ENCODE measurements at regions not wholly inside any gene's neighbourhood (a gene's known extent, or its start where the extent isn't known, plus 50 kb on each side); places are given as distances from the start of the nearest gene placed in this dataset.

- no peak for DNase-seq (ENCODE audit: extremely low read depth in 1 of 2, low read depth in 1 of 2)
Measured at GRCh38 chr1:98427664-98428063, 233.9 kb upstream of the SNX7 start.

- no peak for DNase-seq (ENCODE audit: extremely low read depth in 1 of 2, low read depth in 1 of 2)
Measured at GRCh38 chr1:98426092-98426491, 235.4 kb upstream of the SNX7 start.

DNA sequence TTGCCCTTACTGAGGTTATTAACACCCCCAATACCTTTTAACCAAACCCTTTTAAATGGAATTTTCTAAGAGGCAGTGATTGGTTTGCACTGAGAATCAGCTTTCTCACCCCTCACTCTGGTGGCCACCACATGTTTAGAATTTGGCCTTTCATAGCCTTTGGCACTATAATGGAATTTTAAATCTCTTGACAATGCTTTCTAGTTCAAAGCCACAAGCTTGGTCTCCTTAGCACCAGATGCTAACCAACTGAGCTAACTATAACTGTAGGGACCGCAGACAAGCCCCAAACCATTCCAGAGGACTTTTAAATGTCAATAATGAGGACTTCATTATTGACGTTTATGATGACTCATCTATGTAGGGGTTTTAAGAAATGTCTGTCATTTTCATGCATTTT, 238.7 kb upstream of the SNX7 start:
- no peak for DNase-seq (ENCODE audit: extremely low read depth in 1 of 2, low read depth in 1 of 2)

- DNase-seq (ENCODE audit: extremely low read depth in 1 of 2, low read depth in 1 of 2): no peak
Measured at GRCh38 chr1:98421085-98421435, 240.5 kb upstream of the SNX7 start.

- DNase-seq (ENCODE audit: extremely low read depth in 1 of 2, low read depth in 1 of 2): no peak
Measured at GRCh38 chr1:98420376-98421084, 241.0 kb upstream of the SNX7 start.

DNA sequence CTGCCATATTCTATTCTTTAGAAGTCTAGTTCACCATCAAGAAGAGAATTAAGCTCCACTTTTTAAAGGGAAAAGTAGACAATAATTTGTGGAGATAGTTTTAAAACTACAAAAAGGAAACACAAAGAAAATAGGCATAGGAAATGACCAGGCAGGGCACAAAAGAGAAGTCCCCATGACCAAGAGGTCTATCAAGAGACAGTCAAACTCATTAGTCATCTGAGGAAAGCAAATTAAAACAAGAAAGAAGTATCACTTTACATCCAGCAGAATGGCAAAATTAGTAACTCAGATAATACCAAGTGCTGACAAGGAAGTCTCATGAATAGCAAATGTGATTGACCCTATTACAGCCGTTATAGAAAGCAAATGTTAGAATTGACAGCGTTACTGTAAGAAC, 243.7 kb upstream of the SNX7 start:
- DNase-seq (ENCODE audit: extremely low read depth in 1 of 2, low read depth in 1 of 2): no peak

GRCh38 chr1:98410082-98410481, 251.4 kb upstream of the SNX7 start:
- DNase-seq (ENCODE audit: extremely low read depth in 1 of 2, low read depth in 1 of 2): no peak

GRCh38 chr1:98406352-98407088, 255.0 kb upstream of the SNX7 start:
- DNase-seq (ENCODE audit: extremely low read depth in 1 of 2, low read depth in 1 of 2): no peak

- no peak for DNase-seq (ENCODE audit: extremely low read depth in 1 of 2, low read depth in 1 of 2)
Measured at GRCh38 chr1:98405581-98406074, 255.9 kb upstream of the SNX7 start.

- DNase-seq (ENCODE audit: extremely low read depth in 1 of 2, low read depth in 1 of 2): no peak
Measured at GRCh38 chr1:98404866-98405265, 256.7 kb upstream of the SNX7 start.

DNA sequence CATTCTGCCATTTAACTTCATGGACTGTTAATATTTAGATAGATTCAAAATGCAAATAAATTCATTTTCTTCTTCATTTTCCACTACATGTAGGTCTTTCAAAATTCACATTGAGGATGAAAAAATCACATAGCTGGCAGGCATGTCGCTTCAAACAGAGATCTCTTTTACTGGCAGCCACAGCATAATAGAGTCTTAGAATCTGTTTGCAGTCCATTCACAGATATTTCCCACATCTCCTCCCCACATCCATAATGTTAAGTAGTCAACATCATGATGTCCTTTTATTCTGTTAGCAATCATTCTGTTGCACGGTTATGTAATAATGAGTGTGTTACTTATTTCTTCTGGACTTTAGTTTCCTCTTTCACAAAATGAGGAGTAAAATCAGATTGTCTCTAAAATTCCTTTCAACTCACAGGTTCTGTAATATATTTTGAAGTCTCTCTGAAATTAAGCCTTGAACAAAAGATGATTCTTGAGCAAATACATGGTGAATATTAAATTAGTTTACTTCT, 257.5 kb upstream of the SNX7 start:
- no peak for DNase-seq (ENCODE audit: extremely low read depth in 1 of 2, low read depth in 1 of 2)

GRCh38 chr1:98402860-98403259, 258.7 kb upstream of the SNX7 start:
- DNase-seq (ENCODE audit: extremely low read depth in 1 of 2, low read depth in 1 of 2): no peak

- no peak for DNase-seq (ENCODE audit: extremely low read depth in 1 of 2, low read depth in 1 of 2)
Measured at GRCh38 chr1:98400446-98400845, 261.1 kb upstream of the SNX7 start.

- DNase-seq (ENCODE audit: extremely low read depth in 1 of 2, low read depth in 1 of 2): no peak
Measured at GRCh38 chr1:98399218-98399617, 262.3 kb upstream of the SNX7 start.

DNA sequence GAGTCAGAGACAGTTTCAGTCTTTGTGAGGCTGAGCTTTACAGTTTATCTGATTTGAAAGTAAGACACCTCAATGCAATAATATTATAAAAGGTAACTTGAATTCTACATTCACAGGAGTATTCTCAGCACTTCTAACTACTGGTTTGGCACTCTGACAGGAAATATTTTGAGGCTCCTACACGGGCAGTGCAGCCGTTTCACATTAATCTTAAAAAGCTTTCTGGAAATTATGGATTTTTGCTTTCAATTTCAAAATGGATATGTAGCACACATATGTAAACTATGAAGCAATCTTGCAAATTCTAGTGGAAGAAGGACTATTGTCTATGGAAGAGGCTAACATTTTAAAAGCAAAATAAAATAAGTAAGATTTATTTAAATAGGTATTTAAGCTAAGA, 262.9 kb upstream of the SNX7 start:
- DNase-seq (ENCODE audit: extremely low read depth in 1 of 2, low read depth in 1 of 2): no peak

DNA sequence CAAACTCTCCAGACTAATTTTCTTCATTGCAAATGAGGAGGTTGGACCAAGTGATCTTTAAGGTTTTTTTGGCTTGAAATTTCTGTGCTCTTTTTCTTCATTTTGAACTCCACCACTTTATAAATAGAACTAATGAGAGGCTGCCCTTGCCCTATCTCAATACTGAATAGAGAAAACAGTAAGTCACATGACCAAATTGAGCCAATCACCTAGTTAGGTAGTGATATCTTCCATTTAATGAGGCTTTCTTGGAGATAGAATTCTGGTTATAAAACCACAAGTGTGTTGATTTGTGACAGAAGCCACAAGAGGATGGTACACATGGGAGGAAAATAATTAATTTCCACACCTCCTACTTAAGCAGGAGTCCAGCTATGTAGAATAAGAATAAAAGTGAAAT, 263.4 kb upstream of the SNX7 start:
- DNase-seq (ENCODE audit: extremely low read depth in 1 of 2, low read depth in 1 of 2): no peak

DNA sequence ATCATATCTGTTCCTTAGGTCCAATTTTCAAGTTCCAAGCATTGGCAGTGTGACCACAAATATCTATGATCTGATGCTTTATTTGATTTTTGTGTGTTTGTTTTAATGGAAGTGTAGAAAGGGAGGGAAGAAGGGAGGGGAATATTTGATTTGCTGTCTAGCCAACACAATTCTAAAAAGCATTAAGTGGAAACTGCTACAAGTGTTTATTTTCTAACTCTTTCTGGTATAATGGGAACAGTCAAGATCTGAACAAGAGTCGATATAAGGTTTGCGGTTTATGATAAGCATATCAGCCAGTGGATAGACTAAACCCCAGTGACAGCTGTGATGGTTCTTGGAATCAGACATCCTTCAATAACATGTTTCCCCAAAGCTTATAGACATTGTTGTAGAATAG, 267.8 kb upstream of the SNX7 start:
- no peak for DNase-seq (ENCODE audit: extremely low read depth in 1 of 2, low read depth in 1 of 2)

- DNase-seq (ENCODE audit: extremely low read depth in 1 of 2, low read depth in 1 of 2): no peak
Measured at GRCh38 chr1:98391175-98391574, 270.3 kb upstream of the SNX7 start.

DNA sequence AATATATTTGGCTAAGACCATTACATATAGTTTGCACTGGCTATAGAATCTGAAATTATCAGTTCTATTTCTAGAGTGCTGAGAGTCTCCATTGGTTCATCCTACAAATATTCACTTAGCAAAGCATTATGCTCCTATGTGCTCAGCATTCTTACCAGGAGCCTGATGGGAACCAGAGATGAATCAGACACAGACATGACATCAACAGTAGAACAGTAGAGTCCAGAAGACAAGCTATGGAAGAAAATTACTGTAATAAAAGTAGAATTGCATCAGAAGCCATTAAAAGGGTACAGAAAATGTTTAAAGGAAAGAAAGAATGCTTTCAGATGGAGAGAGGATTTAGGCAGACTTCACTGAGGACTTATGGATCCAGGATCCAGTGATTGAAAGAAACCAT, 271.7 kb upstream of the SNX7 start:
- no peak for DNase-seq (ENCODE audit: extremely low read depth in 1 of 2, low read depth in 1 of 2)

GRCh38 chr1:98388441-98388840, 273.1 kb upstream of the SNX7 start:
- no peak for DNase-seq (ENCODE audit: extremely low read depth in 1 of 2, low read depth in 1 of 2)

DNA sequence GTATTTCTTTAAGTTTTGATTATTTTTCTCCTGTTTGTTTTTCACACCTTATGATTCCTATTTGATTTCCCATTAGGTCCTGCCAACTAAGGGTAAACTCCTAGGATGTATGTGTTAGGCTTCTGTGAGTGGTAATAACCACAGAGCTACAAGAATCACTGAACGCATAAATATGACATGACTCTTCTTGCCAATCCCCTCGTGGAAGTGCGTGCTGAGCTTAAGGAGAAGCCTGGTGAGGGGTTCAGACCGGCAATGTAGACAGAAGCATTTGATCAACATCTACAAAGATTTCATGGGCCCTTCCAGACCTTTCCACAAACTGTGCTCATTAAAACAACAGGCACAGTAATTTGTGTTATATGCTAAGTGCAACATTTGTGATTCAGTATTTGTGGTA, 273.8 kb upstream of the SNX7 start:
- DNase-seq (ENCODE audit: extremely low read depth in 1 of 2, low read depth in 1 of 2): no peak

DNA sequence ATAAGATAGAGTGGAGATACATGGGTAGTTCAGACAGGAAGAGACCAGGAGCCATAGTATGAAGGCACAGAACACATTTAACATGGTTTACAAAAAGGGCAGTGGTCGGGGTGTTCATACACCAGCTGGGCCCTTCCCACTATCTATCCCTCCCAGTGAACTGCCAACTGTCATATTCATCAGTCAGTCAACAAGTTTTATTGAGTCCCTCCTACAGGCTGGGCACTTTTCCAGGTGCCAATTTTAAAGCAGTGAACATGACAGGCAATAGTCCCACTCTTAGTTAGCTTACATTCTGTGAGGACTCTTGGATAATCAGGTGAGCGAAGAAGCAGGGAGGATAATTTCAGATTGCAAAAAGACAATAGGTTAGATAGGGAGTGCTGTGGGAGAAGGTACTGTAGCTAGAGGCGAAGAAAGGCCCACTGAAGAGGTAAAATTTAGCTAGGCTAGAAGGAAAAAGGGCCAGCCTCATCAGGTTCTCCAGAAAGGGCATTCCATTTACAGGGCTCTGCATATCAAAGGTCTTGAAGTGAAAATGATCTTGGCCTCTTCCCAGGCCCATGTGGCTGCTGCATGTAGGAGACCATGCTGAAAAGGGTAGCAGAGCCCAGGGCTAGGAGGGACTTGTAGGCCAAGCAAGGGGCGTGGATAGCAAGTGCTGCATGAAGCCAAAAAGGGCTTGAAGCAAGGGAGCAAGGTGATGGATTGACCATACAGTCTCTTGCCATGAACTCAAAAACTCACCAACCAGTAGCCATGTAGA, 274.7 kb upstream of the SNX7 start:
- DNase-seq (ENCODE audit: extremely low read depth in 1 of 2, low read depth in 1 of 2): no peak

All from activated CD8-positive, alpha-beta memory T cell treated with anti-CD3 and anti-CD28 coated beads for 1 hour (primary cell).